HG03045 (cell line): ENCODE measurements at regions not wholly inside any gene's neighbourhood (a gene's known extent, or its start where the extent isn't known, plus 50 kb on each side); places are given as distances from the start of the nearest gene placed in this dataset.

ENCODE experiments used
- ATAC-seq: cut with Tn5 transposase; IDR thresholded peaks from one replicate; pipeline ENCODE4 v1.9.1; 2021; ENCODE audit warnings: mild to moderate bottlenecking, moderate library complexity; ENCODE audit not compliant: unreplicated experiment

DNA sequence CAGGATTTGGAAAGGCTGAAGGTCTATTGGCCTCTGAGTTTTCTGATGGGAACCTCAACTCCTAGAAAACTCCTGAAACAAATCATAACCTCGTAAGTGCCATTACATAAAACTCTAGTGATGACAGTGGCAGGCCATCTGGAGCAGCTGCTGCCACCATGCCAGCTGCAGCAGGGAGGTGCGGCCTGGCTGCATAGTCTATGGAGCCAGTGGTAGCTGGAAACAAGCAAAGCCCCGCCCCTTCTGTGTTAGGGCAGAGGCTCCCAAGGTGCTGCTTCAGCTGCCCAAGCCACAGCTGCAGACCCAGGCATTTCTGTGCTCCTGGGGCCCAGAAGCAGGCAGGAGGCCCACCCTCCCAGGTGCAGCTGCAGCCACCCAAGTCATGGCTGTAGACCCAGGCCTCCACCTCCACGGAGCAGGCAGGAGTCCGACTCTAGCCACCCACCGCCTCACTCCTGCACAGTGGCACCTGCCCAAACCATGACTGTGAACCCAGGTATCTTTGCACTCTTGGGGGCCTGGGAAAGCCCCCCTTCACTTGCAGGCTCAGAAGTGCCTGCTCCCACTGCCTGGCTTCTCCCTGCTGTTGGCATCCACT is 254.1 kb upstream of the KCNJ16 start:
- ATAC-seq: no peak

DNA sequence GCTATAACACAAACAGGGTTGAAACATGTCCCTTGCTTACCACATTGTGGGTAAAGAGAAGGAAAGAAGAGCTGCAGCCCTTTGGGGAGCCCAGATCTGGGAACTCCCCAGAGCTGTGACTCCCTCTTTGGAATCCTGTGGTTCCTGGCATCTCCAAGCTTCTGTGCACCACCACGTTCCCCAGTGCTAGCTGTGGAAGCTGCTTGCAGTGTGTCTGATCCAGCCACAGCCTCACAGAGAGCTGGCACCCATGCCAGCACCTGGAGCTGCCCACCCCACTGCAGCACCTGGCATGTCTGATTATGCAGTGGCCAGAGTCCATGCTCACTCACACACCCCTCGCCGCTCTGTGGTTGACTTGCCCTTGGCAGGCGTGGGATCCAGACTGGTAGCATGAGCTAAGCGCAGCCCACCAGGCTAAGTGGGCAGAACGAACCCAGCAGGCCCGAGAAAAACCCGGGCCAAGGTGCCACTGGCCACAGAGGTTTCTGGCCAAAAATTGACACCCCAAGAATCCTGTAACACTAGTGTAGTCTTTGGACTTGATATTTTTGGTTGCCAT is 252.6 kb upstream of the KCNJ16 start:
- ATAC-seq: no peak

DNA sequence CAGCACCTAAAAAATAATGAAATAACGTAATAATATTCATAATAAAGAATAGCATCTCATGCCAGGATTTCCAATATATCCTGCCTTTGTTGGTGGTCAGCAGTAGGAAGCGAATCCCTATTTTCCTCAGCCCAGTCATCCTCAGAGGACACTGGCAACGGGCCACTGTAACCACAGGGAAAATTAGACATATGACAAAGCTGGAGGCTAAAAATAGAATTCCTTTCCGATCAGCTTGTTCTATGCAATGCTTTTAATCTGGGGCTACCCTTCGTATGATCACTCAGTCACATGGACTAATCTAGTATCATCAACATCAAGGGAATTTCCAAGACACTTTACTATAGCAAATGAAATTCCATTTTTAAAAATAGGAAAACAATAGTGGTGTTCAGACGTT is 246.9 kb upstream of the KCNJ16 start:
- ATAC-seq: no peak

DNA sequence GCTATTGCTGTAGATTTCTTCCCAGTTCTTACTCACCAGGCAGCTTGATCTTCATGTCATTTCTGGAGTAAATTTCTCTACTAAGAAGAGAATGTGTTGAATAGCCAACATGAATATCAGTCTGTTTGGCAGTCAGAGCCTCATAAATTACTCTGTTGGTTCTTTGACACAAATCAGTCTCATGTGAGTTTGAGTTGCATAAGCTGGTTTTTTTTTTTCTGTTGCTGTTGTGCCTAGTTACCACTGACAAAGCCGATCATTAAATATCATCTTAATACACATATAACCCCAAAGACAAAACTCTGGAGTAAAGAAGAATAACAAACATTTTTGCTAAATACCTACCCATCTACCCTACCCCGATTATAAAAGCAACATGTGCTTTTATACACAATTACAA is 240.5 kb upstream of the KCNJ16 start:
- no peak for ATAC-seq

DNA sequence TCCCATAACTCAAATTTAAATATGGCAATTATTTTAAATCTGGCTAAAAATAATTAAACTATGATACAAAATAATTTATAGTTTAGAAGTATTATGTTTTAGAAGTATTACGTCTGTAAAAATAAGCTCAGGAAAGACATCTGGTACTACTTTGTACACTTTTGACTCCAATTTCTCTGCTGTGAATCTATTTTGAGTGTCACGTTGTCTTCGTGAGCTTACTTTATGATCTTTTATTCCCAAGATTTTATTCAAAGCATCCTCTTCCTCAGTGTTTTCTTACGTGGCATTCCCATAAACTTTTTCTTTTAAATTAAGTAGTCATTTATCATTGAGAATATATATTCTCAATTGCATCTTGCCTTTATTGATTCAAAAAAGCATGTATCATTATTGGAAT is 223.3 kb upstream of the KCNJ16 start:
- no peak for ATAC-seq

DNA sequence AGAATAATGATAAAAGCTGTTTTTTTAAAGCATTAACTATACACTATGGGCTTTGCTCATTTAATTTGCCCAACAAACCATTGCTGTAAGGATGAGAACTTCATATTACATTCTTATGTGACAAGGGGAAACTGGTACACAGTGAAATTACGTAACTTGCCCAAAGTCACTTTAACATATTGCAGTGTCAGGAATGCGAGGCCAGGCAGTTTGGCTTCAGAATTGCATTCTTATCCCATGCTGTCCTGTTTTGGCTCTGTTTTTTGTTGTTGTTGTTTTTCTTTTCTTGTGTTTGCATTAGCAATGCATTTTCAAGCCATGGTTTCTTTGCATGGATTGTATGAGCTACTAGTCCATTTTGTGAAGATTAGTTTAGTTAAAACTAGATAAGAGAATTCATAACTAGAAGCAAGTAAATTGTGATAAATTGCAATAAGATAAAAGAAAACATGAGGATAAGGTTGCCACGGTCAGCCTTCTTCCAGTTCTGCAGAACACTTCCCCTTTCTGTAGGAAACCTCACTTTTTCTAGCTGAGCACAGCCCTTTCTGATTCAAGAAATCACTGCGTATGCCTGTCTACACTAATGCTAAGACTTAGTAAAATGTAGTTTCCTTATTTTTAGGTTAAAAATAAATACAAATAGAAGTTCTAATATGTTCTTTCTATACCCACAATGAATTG is 221.3 kb upstream of the KCNJ16 start:
- no peak for ATAC-seq

DNA sequence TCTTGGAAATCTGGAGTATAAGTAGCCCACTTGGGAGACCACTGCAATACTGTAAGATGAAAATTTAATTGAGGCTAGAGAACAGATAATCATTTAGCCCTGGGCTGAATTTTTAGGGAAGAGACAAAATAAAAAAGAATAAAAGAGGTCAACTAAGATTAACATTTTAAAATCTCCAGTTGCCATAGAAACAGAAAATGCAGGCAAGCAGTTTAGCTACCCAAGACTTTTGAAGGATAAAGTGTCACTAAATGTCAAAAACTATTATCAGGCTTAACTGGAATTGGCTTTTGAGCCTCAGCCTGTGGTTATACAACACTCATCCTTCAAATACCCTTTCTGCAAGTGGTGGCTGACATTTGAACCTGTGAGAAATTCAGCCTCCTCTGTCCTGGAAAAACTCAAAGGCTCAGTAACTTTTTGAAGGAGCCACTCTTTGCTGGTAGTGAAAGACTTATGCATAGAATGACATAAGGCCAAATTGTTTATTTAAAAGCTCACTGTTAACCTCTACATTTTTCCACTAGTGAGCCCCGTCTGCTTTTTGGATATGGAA is 220.7 kb upstream of the KCNJ16 start:
- ATAC-seq: no peak

DNA sequence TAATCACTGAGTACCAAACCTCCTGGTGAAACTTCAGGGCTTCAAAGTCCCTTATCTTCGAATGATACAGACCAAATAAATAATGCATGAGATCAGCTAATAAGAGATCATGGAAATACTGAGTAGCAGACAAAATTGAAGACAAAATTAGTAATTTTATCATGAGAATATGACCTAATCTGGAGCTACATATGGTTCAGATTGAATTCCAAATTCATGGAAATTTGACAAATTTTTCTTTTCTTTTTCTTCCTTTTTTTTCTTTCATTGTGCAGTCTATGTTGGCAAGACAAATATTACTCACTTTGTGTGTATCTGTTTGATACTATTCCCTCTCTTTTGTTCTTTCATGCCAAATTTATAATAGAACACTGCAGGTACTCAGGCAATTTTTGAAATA is 218.1 kb upstream of the KCNJ16 start:
- no peak for ATAC-seq

DNA sequence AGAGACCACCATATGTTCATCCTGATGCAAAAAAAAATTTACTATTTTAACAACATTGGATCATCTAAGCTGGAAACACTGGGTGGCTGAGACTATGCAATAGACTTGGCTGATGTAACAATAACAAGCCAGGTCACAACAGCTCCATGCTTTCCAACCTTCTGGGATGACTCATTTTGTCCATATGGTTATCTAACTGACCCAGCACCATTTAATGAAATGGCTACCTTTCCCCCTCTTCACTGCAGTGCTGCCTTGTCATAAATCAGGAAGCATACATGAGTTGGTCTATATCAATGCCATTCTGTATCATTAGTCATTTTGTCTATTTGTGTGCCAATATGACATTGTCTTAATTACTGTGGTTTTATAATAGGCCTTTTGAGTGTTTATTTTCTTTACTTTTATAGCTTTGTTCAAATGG is 217.6 kb upstream of the KCNJ16 start:
- ATAC-seq: no peak

DNA sequence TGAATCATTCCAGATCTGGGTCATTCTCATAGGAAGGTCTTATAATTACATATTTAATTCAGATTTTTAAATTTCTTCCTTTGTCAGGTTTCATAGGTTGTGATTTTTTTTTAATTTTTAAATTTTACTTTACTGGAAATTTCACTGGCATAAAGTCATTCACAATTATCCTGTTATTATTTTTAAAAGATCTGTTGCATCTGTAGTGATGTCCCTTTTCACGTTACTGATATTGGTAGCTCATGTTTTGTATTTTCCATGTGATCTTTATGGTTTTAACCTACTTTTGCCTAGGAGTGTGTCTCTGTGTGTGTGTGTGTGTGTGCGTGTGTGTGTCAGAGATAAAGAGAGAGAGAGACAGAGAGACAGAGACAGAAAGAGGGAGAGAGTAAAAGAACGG is 216.6 kb upstream of the KCNJ16 start:
- no peak for ATAC-seq

DNA sequence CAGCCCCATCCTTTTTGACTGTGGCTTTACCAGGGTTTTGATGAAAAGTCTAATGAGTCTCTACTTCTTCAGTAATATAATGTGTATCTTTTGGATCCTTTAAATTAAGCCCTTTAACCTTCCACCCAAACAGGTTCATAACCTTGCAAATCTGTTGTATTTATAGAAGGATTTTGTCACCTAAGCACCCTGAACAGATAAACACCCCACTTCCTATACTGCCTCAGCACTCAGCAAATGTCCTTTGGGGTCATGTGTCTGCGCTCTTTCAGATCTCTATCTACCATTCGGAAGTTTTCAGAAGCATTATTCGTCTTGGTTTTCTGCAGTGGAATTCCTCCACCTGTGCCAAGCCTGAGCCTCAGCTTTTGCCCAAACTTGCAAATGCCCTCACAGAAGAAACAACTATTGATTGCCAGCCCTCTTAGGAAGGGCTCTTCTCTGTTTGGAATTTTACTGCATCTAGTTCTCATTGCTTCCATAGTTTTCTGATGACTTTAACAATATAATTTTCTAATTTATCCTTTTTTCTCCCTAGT is 214.8 kb upstream of the KCNJ16 start:
- ATAC-seq: no peak

DNA sequence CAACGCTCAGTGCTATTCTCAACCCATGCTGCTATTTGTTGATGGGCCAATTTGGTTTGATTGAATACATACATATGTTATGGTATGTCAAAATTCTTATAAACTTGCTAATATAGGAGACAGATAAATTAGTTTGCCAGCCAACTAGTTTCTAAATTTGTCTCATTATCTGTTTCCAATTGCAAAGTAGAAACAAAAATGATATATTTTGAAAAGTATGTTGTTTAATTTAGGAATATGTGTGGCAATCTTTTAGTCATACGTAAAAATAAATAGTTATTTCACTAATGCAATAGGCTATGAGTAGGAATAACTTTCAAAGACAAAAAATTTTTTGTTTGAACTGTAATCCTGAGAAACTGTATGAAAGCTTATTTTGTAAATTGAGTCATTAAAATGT is 210.6 kb upstream of the KCNJ16 start:
- no peak for ATAC-seq

DNA sequence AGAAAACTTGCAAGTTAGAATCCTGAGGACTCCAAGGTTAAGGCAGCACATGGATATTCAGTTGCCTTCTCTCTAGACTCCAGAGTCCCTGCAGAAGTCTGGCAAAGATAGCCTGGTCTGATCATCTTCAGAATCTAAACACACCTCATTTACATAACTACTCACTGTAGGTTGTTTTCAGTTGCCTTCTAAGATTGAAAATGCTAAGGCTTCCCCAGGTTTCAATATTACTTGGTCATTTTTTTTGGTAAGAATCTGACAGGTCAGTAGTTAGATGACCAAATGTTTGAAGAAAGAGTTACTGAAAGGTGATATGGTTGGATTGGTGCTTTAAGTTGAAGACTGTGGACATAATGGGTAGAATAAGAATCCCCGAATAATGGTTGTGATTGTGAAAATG is 205.4 kb upstream of the KCNJ16 start:
- ATAC-seq: peak; percentile 71

DNA sequence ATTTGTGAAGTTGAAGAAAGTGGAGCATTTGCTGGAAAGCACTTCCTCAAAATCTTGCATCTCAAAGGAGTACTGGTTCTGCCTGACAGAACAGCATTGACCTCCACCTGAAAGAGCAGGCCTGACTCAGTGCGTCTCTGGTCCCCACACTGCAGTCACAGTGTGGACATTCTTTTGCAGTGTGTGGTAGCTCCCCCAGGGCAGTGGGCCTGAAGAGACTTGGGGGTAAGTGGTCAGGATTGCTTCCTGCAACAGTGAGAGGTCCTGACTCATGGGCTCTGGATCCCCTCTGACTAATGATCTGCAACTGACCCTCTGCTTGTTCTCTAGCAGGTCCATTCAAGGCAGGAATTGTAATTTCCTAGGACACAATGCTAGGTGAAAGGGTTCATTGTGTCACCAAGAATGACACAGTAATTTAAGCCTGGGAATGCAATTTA is 204.9 kb upstream of the KCNJ16 start:
- peak; percentile 64 for ATAC-seq

DNA sequence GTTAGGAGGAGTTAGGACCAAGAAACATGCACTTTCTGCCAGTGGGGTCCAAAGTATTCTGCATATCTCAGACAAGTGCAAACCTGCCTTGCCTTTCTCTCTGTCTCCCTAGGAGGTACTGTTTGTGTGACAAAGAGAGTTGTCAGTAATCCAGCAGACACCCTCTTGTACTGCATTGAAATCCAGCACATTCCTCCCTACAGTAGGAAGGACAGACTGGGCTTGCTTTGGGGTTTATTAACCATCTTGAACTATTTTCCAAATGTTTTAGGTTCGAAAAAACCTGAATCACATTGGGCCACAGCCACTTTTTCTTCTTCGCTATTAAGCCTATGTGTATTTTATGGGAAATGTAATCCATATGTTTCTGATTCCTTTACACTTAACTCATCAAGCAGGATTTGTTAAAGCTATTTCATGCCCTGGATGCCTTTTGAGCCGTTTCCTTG is 204.2 kb upstream of the KCNJ16 start:
- ATAC-seq: no peak

DNA sequence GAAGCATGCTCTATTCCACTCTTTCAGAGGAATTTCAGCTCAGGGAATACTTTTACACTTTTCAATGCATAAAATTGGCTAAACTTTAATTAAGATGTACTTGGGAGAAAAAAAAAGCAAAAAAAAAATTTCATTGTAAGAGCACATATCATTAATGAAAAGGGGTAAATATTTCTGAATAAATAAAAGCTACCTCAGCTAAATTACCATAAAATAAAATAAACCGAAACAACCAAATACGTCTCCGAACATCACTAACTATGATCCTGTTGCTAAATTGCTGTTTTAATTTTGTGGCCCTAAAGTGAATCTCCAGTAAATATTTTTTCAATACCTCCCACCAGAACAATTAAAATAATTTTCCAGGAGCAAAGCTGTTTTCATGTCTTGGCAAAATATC is 203.7 kb upstream of the KCNJ16 start:
- ATAC-seq: no peak

DNA sequence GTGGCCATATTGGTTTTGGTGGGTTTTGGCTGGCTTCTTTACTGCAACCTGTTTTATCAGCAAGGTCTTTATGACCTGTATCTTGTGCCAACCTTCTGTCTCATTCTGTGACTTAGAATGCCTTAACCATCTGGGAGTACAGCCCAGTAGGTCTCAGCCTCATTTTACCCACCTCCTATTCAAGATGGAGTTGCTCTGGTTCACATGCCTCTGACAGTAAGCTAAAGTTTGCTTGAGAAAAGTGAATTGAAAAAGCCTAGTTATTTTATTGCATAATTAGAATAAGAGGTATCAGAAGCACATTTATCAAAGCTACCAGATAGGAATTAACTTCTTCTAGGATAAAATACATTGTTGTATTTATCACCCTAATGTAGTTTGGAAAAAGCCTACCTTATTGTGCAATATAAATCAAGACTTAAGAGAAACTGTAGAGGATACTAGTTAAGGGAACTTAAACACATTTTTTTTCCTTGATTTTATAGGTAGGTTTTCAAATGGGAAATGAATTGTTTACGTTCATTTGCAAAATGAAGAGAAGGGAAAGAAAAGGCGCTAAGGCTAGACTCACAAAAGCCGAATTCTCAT is 202.3 kb upstream of the KCNJ16 start:
- ATAC-seq: no peak

DNA sequence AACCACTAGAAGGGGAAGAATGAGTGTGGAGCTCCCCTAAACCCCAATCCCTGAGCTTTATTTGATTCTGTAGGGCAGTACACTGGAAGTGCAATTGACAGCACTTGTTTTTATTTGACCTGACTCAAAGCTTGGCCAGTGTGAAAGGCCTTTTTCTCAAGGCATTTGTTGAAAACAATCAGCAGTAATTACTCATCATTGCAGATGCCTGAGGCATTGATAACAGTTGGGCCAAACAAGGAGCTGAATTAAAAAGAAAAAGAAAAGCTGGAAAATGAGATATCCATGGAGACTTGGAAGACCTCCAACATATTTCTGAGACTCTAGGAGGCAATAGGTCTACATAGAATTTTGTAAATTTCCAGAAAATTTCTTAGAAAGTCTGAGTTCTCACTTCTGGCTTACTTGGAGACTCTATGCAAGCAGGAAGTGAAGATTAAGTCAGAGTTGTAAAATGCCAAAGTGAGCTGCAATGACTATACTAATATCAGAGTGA is 200.8 kb upstream of the KCNJ16 start:
- no peak for ATAC-seq

DNA sequence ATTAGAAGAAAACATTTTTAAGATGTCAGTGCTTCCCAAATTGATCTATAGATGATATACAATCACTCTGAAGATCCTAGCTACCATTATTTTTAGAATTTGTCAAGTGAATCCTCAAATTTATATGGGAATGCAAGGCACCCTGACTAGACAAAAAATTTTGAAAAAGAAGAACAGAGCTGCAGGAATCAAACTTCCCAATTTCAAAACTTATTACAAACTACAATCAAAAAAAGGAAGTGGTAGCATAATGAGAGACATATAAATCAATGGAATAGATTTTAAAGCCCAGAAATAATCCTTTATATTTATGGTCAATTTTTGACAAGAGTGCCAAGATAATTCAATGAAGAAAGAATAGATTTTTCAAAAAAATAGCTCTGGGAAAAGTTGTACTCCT is 198.3 kb upstream of the KCNJ16 start:
- no peak for ATAC-seq

DNA sequence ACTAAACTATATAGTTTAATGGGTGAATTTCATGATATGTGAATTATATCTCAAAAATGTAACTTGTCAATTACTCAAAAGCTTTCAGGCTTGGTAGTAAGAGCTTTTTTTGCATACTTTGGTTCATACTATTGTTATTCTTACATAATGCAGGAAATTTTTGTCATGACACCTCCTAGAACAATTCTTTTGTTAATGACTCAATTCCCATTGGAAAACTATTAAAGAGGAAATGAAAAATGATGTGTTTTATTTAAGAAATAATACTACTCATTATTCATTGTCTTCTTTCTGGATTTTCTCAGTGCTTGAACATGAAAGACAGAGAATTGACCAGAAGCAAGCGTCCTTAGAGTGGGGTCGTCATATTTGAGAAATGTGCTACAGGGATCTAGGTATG is 196.4 kb upstream of the KCNJ16 start:
- no peak for ATAC-seq

DNA sequence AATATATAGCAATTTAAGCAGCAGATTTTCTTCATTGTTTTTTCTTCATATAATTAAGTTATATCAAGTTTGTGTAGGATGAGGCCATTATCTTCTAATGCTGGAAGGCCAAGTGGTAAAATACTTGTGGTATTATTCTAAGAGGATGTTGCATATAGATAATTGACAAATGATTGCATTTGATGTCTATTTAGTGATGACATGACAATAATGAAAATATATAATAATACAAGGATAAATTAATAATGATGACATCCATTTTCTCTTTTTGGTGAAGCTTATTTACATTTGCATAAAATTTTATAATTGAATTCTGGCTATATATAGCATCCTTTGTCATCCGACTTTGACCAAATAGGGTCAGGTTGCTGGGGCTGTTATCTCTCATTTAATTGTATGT is 195.4 kb upstream of the KCNJ16 start:
- no peak for ATAC-seq
